Stimulated activated CD8-positive, alpha-beta memory T cell treated with anti-CD3 and anti-CD28 coated beads, Interleukin-2, amount 100 ng/mL, for 48 hours (primary cell): ENCODE measurements at regions not wholly inside any gene's neighbourhood (a gene's known extent, or its start where the extent isn't known, plus 50 kb on each side); places are given as distances from the start of the nearest gene placed in this dataset.

Experiments used
- DNase-seq, 2 donors: peaks; one replicate each; pipeline ENCODE4 v3.0.0-alpha.2; 2020; ENCODE audit warnings: low read depth in 2 of 2

DNA sequence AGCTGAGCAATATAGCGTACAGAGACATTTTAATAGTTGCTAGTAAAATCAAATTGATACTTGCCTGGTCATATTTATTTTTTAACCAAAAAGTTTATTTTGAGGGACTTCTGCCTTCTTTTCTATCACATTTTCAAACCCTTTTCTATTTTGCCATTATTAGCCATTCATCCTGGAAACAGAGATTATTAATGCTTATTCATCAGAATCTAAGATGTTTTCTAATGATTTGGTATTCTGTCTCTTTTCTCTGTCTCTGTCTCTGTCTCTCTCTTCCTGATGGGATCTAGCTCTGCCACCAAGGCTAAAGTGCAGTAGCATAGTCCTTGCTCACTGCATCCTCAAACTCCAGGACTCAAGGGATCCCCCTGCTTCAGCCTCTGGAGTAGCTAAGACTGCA is 871.3 kb upstream of the CDH8 start:
- no peak for DNase-seq

GRCh38 chr16:62903961-62904502 is 867.8 kb upstream of the CDH8 start:
- no peak for DNase-seq

DNA sequence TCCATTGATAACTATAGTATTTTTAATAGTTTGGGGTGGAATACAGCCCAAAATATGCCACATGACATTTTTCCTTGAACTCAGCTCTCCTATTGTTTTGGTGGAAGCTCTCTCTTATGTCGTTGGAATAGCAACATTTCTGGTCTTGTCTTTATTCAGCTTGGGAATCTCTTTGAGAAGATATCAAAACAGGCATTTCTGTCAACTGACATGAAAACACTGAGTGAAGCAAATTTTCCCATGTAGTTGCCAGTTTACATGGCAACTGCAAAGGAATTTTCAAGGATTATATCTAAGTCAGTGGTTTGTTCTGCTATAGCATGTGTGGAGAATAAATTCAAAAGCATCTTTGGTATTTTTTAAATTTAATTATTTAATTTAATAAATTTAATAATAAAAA is 863.5 kb upstream of the CDH8 start:
- no peak for DNase-seq

DNA sequence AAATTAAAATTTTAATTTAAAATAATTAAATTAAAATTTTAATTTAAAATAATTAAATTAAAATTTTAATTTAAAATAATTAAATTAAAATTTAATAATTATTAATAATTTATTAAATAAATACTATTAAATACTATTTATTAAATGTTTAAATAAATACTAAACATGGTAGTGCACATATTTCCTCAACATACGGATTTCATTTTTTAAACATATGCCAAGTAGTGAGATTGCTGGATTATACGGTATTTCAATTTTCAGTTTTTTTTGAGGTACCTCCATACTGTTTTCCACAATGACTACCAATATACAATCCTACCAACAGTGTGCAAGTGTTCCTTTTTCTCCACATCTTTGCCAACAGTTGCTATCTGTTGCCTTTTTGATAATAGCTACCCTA is 852.9 kb upstream of the CDH8 start:
- no peak for DNase-seq

GRCh38 chr16:62883509-62883908 is 847.3 kb upstream of the CDH8 start:
- no peak for DNase-seq

DNA sequence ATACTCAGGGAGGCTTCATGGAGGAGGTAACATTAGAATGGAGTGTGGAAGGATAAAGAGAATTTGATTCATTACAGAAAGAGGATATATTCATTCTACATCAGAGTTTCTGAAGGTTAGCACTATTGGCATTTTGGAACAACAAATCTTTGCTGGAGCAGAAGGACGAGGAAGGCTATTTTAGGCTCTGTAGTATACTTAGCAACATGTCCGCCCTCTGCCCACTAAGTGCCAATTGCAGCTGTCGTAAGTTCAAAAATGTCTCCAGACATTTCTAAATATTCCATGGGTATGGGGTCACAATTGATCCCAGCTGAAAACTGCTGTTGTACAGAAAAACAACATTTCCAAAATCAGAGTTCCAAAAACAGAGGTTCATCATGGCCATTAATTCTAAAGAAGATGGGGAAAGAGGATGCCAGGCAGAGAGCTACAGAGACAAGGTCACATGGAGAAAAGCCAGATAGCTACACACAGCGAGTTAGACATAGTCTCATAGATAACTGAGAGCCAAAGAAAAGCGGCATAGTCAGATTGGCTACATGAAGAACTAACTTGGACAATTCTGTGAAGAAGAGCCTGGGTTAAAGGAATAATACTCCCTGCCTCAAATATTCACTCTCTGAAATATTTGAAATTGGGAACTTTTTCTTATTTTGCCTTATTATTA is 846.4 kb upstream of the CDH8 start:
- no peak for DNase-seq

- DNase-seq, result no peak
Observed at GRCh38 chr16:62876133-62876532, 839.9 kb upstream of the CDH8 start.

GRCh38 chr16:62872339-62872738 is 836.1 kb upstream of the CDH8 start:
- DNase-seq, result no peak

GRCh38 chr16:62870554-62870953 is 834.3 kb upstream of the CDH8 start:
- DNase-seq, result no peak

DNA sequence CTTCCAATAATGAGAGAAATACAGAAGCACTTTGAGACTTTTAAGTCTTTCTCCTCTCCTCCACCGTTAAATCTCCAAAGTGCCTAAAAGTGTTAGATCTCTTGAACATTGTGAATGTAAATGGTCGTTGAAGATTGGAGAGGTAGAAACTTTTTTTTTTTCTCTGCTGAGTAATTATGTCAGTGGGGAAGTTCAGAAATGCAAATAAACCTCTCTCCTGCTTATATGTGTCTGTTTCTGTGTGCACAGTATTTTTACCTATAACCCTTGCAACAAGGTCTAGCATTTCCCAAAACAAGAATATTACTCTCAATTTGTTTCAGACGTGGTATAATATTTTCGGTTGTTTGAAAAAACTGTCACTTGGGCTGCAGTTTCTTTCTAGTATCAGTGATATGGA is 833.6 kb upstream of the CDH8 start:
- no peak for DNase-seq

GRCh38 chr16:62863139-62863538 is 826.9 kb upstream of the CDH8 start:
- no peak for DNase-seq

DNA sequence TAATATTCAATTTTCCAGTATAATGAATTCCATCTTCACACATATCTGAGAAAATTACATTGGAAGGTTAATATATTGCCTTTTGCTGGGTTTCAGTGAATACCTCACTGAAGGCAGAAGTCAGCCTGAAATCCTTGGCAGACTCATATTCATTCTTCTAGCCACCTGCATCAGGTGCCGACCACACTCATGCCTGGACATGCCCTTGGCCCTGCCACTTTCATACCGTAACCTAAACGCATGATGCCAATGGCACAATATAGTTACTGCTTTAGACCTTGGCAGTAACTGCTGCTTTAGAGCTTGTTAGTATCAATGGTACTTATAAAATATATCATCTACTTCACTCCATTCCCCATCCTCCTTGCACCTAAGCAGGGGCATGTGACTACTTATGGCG is 817.6 kb upstream of the CDH8 start:
- DNase-seq, result no peak

GRCh38 chr16:62846399-62847057 is 810.3 kb upstream of the CDH8 start:
- no peak for DNase-seq

GRCh38 chr16:62832214-62832613 is 796.0 kb upstream of the CDH8 start:
- no peak for DNase-seq

- no peak for DNase-seq
Observed at GRCh38 chr16:62831235-62831850, 795.1 kb upstream of the CDH8 start.

GRCh38 chr16:62829607-62830006 is 793.4 kb upstream of the CDH8 start:
- no peak for DNase-seq

DNA sequence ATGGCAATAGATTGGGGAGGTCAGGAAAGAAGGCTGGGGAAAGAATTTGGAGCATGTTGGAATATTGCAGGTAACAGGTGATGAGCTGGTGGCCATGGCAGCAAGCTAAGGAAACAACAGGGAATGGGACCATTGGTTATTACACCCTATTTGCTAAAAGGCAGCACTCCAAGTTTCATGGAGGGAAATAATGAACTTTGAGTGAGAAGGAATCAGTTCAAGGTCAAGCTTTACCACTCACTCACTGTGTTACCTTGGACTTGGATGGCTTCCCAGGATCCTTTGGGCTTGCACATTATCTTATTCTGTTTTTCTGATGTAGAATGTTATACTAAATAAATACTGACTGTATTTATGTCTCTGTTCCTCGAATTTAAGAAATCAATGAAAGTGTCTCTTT is 792.8 kb upstream of the CDH8 start:
- DNase-seq, result no peak

GRCh38 chr16:62821824-62822223 is 785.6 kb upstream of the CDH8 start:
- no peak for DNase-seq

DNA sequence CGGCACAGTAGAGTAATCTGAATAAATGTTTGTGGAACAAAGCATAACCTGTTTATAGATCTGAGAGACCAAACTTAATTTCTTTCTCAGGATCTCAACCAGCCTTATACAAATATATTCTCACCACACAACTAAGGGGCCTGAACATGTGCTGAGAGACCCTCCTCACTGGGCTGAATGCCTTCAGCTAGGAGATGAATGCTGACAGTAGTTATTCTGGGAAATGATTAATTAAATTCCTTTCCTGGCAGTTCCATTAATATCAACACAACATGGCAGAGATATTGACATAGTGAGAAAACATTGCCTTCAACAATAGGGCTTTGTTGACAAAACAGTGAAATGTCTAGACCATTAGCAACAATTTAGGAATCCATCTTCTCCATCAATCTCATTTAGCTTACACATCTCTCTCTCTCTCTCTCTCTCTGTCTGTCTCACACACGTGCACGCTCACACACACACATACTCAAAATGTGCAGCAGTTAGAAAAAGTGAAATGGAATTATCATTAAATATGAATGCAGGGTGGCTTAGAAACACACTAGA is 780.8 kb upstream of the CDH8 start:
- no peak for DNase-seq

GRCh38 chr16:62814891-62815290 is 778.7 kb upstream of the CDH8 start:
- DNase-seq, result no peak

- no peak for DNase-seq
Observed at GRCh38 chr16:62805221-62805857, 769.1 kb upstream of the CDH8 start.

GRCh38 chr16:62794724-62795123 is 758.5 kb upstream of the CDH8 start:
- DNase-seq, result no peak
